Lung (tissue), 11 donors: ENCODE measurements at regions not wholly inside any gene's neighbourhood (a gene's known extent, or its start where the extent isn't known, plus 50 kb on each side); places are given as distances from the start of the nearest gene placed in this dataset.

ENCODE experiments used
- ATAC-seq: fragments of 200-7000 bp; cut with Tn5 transposase; one replicate; pipeline ENCODE4 v1.9.1; 2020; ENCODE audit warnings: moderate number of reproducible peaks; ENCODE audit not compliant: insufficient read depth, low FRiP score
- DNase-seq, 3 donors: peaks; one replicate each; pipeline ENCODE4 v3.0.0-alpha.2; 2013 to 2017
- H3K27ac ChIP-seq, 2 donors: one replicate each; pipeline ENCODE4 v1.5.1; 2013; ENCODE audit warnings: mild to moderate bottlenecking in 2 of 2, moderate library complexity in 2 of 2, control low read depth in 1 of 2, inconsistent platforms in 1 of 2, low read depth in 1 of 2, low read length in 1 of 2
- H3K27me3 ChIP-seq, 3 donors: one replicate each; pipeline ENCODE4 v1.5.1; 2013; ENCODE audit warnings: low read length in 2 of 3; ENCODE audit not compliant: control insufficient read depth in 3 of 3, insufficient read depth in 3 of 3
- H3K36me3 ChIP-seq, 4 donors: one replicate each; pipeline ENCODE4 v1.5.1; 2013; ENCODE audit warnings: low read length in 4 of 4, mild to moderate bottlenecking in 1 of 4, moderate library complexity in 1 of 4; ENCODE audit not compliant: control insufficient read depth in 4 of 4, insufficient read depth in 4 of 4
- H3K4me1 ChIP-seq, 5 donors: one replicate each; pipeline ENCODE4 v1.5.1; 2013; ENCODE audit warnings: low read length in 5 of 5, mild to moderate bottlenecking in 2 of 5, moderate library complexity in 1 of 5; ENCODE audit not compliant: control insufficient read depth in 5 of 5, insufficient read depth in 5 of 5
- H3K4me3 ChIP-seq: one replicate; pipeline ENCODE4 v1.5.1; 2013; ENCODE audit warnings: mild to moderate bottlenecking, control low read depth, moderate library complexity
- H3K9ac ChIP-seq, 2 donors: one replicate each; pipeline ENCODE4 v1.5.1; 2013; ENCODE audit warnings: low read length in 2 of 2, control low read depth in 1 of 2; ENCODE audit not compliant: insufficient read depth in 1 of 2
- H3K9me3 ChIP-seq, 4 donors: one replicate each; pipeline ENCODE4 v1.5.1; 2013; ENCODE audit warnings: low read length in 3 of 4, mild to moderate bottlenecking in 1 of 4, moderate library complexity in 1 of 4; ENCODE audit not compliant: control insufficient read depth in 4 of 4, insufficient read depth in 3 of 4
- CTCF ChIP-seq: IDR thresholded peaks from 2 replicates; pipeline ENCODE4 v1.5.1; 2012; ENCODE audit warnings: mild to moderate bottlenecking; ENCODE audit errors: control extremely low read depth, extremely low read depth
- WGBS, 2 donors: extraction: QIAGEN DNeasy Blood & Tissue Kit; methylation state at CpG; one replicate each; pipeline ENCODE4 v1.1.7; 2013; 5-methylcytosine and 5-hydroxymethylcytosine counted together
- donor health status: control.
- donor health status: control.
- donor health status: Bipolar disorder and iron deficiency.
- donor health status: healthy.
- donor health status: DM: yes; HTN: yes; CAD: no.

- no peak for ATAC-seq
- TF ChIP-seq CTCF, result no peak
- WGBS, 2 donors, result 92 to 95% methylated on average over 3 of the region's 3 CpGs
- Histone ChIP-seq H3K4me1 (no peaks in the 10 kb centered on the region), H3K27me3 (no peaks in the 10 kb centered on the region), H3K9me3 (no peaks in the 10 kb centered on the region), H3K4me3 (no peak overlapping the region), H3K36me3 (no peaks in the 10 kb centered on the region), H3K9ac (no peak overlapping the region), H3K27ac (no peak overlapping the region)
- DNase-seq, result no peak
Observed at GRCh38 chr2:164012581-164012980, 276.8 kb upstream of the FIGN start.

- H3K9me3 ChIP-seq, result no peaks in the 10 kb centered on the region
- H3K36me3 ChIP-seq, result no peaks in the 10 kb centered on the region
- H3K27ac ChIP-seq, result no peak overlapping the region
- no peaks in the 10 kb centered on the region for H3K27me3 ChIP-seq
- WGBS, 2 donors, result 72 to 77% methylated on average over 7 of the region's 7 CpGs
- no peak for ATAC-seq
- no peak for TF ChIP-seq CTCF
- H3K4me1 ChIP-seq, result peaks cover 0 to 1% (median 0%) of the 10 kb centered on the region in 5 donors
- DNase-seq, result no peak
- no peak overlapping the region for H3K9ac ChIP-seq
- H3K4me3 ChIP-seq, result no peak overlapping the region
Observed at GRCh38 chr2:164009756-164010337, 274.0 kb upstream of the FIGN start.

GRCh38 chr2:164008752-164009151, 272.9 kb upstream of the FIGN start:
- ATAC-seq (no peak), DNase-seq (peak in 1 of 3 donors; percentile 12)
- Histone ChIP-seq H3K4me3 (no peak overlapping the region), H3K9ac (no peak overlapping the region), H3K4me1 (peaks cover 0 to 2% (median 0%) of the 10 kb centered on the region in 5 donors), H3K27ac (no peak overlapping the region), H3K27me3 (no peaks in the 10 kb centered on the region), H3K9me3 (no peaks in the 10 kb centered on the region), H3K36me3 (no peaks in the 10 kb centered on the region)
- WGBS, 2 donors, result 76 to 90% methylated on average over 4 of the region's 4 CpGs
- no peak for TF ChIP-seq CTCF

- H3K4me3 ChIP-seq, result no peak overlapping the region
- H3K9me3 ChIP-seq, result no peaks in the 10 kb centered on the region
- no peak for ATAC-seq
- no peaks in the 10 kb centered on the region for H3K36me3 ChIP-seq
- DNase-seq, result no peak
- no peak overlapping the region for H3K27ac ChIP-seq
- no peak for TF ChIP-seq CTCF
- H3K27me3 ChIP-seq, result no peaks in the 10 kb centered on the region
- WGBS, 2 donors, result 78 to 84% methylated on average over 2 of the region's 2 CpGs
- peaks cover 0 to 2% (median 0%) of the 10 kb centered on the region in 5 donors for H3K4me1 ChIP-seq
- H3K9ac ChIP-seq, result no peak overlapping the region
Observed at GRCh38 chr2:164006704-164007103, 270.9 kb upstream of the FIGN start.
